MCF 10A (cell line): ENCODE measurements at regions not wholly inside any gene's neighbourhood (a gene's known extent, or its start where the extent isn't known, plus 50 kb on each side); places are given as distances from the start of the nearest gene placed in this dataset.

Source experiments
- BruUV-seq: library from RNA; stranded (reverse); fragments of 400-500 nt; replicated peaks from 2 replicates; lab custom pipeline; 2021; lab: Mats Ljungman, UMichigan
- CTCF ChIA-PET: fragments of 300-600 bp; sonication (Branson Sonifier 250); formaldehyde crosslinking; extraction: SDS; loops from one replicate; lab custom pipeline; 2021; ENCODE audit warnings: antibody characterized with exemption, inconsistent platforms; lab: Yijun Ruan, JAX
- POLR2A ChIA-PET: fragments of 300-600, 350-650 bp; sonication (Branson Sonifier 250); formaldehyde crosslinking; extraction: SDS; loops from one replicate; lab custom pipeline; 2020; ENCODE audit warnings: antibody characterized with exemption, inconsistent platforms; lab: Yijun Ruan, JAX
- DNase-seq: peaks from one replicate; pipeline ENCODE4 v3.0.0-alpha.2; 2018; ENCODE audit not compliant: unreplicated experiment
- H3K27ac Mint-ChIP-seq: one replicate; pipeline ENCODE4 v1.8.0; 2022; ENCODE audit warnings: mild to moderate bottlenecking, low read depth, mixed read lengths; ENCODE audit not compliant: unreplicated experiment
- H3K27me3 Mint-ChIP-seq: one replicate; pipeline ENCODE4 v1.8.0; 2022; ENCODE audit warnings: mixed read lengths; ENCODE audit not compliant: insufficient read depth, unreplicated experiment
- H3K36me3 Mint-ChIP-seq: one replicate; pipeline ENCODE4 v1.8.0; 2022; ENCODE audit warnings: mild to moderate bottlenecking, moderate library complexity, mixed read lengths; ENCODE audit not compliant: insufficient read depth, unreplicated experiment
- H3K4me1 Mint-ChIP-seq: one replicate; pipeline ENCODE4 v1.8.0; 2022; ENCODE audit warnings: mixed read lengths; ENCODE audit not compliant: insufficient read depth, unreplicated experiment
- H3K4me3 Mint-ChIP-seq: one replicate; pipeline ENCODE4 v1.8.0; 2022; ENCODE audit warnings: mild to moderate bottlenecking, moderate library complexity, mixed read lengths; ENCODE audit not compliant: unreplicated experiment
- H3K9me3 Mint-ChIP-seq: one replicate; pipeline ENCODE4 v1.8.0; 2022; ENCODE audit warnings: mixed read lengths; ENCODE audit not compliant: unreplicated experiment
- intact Hi-C: fragments of 100-400 bp; cut with micrococcal nuclease; formaldehyde crosslinking; loops from 2 replicates; pipeline ENCODE4 v1.14.1; 2022
- TF ChIP-seq, protein P1 (sequence below): fragments of 200-600 bp; IDR thresholded peaks from one replicate; pipeline ENCODE4 v1.8.0; 2022; ENCODE audit warnings: antibody characterized with exemption, mild to moderate bottlenecking; ENCODE audit not compliant: unreplicated experiment

DNA sequence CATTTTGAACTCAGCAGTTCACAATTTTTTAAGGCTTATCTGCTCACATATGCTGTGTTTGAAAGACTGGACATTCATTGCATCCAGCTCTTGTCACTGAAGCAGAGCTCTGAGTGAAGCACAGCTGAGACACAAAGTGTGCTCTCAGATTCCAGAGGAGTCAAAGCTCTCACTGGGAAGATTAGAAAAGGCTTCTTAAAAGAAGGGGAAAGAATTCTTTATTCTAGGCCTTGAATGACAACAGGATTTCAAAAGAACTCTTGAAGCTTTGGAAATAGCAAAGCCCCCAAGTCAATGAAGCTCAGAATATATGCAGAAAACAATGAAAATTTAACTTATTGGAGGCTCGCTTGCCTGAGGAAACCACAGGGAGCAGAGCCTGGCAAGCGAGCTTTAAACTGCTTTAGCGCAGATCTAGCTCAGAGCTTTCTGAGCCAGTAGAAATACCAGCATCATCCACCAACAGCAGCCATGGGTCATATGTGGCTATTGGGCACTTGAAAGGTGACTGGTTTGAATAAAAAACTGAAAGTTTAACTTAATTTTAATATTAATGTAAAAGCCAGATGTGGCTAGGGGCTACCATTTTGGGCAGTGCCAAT lies 369.7 kb downstream of the OSR1 start:
- intact Hi-C loops, result loop anchor here (10.0 kb wide), 1 partner anchor 464 kb away; no protein-coding TSS in a partner anchor
- Mint-ChIP-seq H3K27me3 (no peaks in the 10 kb centered on the region), H3K9me3 (no peaks in the 10 kb centered on the region), H3K4me3 (no peak overlapping the region), H3K36me3 (no peaks in the 10 kb centered on the region), H3K4me1 (peaks cover 17% of the 10 kb centered on the region), H3K27ac (no peak overlapping the region)
- BruUV-seq, result no TSS peak
- no peak for DNase-seq
- TF ChIP-seq, protein P1, sequence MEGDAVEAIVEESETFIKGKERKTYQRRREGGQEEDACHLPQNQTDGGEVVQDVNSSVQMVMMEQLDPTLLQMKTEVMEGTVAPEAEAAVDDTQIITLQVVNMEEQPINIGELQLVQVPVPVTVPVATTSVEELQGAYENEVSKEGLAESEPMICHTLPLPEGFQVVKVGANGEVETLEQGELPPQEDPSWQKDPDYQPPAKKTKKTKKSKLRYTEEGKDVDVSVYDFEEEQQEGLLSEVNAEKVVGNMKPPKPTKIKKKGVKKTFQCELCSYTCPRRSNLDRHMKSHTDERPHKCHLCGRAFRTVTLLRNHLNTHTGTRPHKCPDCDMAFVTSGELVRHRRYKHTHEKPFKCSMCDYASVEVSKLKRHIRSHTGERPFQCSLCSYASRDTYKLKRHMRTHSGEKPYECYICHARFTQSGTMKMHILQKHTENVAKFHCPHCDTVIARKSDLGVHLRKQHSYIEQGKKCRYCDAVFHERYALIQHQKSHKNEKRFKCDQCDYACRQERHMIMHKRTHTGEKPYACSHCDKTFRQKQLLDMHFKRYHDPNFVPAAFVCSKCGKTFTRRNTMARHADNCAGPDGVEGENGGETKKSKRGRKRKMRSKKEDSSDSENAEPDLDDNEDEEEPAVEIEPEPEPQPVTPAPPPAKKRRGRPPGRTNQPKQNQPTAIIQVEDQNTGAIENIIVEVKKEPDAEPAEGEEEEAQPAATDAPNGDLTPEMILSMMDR, result no peak
- ChIA-PET POLR2A (interaction anchor here (0.6 to 3.1 kb wide), 7 partner anchors 26 to 359 kb away, joined by 3 to 12 read pairs (median 3); no protein-coding TSS in a partner anchor), CTCF (interaction anchor here (0.5 to 2.9 kb wide), 10 partner anchors 8 to 681 kb away, joined by 3 to 12 read pairs (median 4); no protein-coding TSS in a partner anchor)

DNA sequence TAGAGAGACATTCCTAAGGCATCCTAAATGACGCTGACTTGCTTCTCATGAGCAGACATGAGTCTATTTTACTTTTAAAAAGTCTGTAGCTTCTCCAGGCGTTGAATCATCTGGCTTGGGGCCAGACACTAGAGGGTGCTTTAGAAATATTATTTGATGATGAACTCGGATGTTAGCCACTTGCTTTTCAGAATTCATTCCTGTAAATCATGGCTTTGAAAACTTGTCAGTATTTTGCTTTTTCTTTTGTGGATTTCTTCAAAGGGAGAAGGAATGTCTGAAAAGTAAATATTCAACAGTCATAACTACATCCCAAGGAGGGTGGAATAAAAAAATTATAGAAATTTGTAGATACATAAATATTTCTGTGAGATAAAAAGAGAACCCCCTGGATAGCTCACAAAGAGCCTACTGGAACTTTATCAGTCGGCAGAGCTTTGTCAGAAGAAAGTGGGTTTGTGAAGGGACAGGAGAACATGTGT lies 370.8 kb downstream of the OSR1 start:
- CTCF ChIA-PET, result interaction anchor here (0.6 to 2.9 kb wide), 10 partner anchors 16 to 554 kb away, joined by 3 to 12 read pairs (median 4); partner anchors contain the start of gene OSR1
- DNase-seq, result peak; percentile 94
- Mint-ChIP-seq H3K27ac (peak overlapping the region; percentile 27), H3K9me3 (no peaks in the 10 kb centered on the region), H3K27me3 (no peaks in the 10 kb centered on the region), H3K36me3 (no peaks in the 10 kb centered on the region), H3K4me3 (no peak overlapping the region), H3K4me1 (peaks cover 17% of the 10 kb centered on the region)
- BruUV-seq, result no TSS peak
- TF ChIP-seq, protein P1, result no peak
- POLR2A ChIA-PET, result interaction anchor here (0.6 to 3.1 kb wide), 10 partner anchors 86 to 888 kb away, joined by 3 to 12 read pairs (median 4); no protein-coding TSS in a partner anchor
- intact Hi-C loops, result loop anchor here (1.0 to 10.0 kb wide), 3 partner anchors 237 to 463 kb away; no protein-coding TSS in a partner anchor

DNA sequence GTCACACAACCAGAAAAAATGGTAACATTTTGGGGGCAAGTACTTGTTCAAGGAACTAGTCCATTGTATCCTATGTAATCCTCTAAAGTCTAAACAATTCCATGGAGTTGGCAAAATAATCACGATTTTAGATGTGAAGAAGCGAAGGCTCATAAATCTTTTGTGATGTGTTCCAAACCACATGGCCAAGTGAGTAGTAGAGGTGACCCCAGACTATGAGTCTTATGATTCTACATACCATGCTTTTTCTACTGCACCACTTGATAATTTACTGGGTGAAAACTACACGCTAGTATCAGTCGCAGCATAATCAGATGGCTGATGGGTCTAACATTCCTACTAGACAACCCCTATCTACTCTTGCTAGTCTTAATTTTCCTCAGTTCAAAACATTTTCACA lies 371.4 kb downstream of the OSR1 start:
- TF ChIP-seq, protein P1, result no peak
- DNase-seq, result no peak
- Mint-ChIP-seq H3K27ac (no peak overlapping the region), H3K27me3 (no peaks in the 10 kb centered on the region), H3K4me1 (peaks cover 14% of the 10 kb centered on the region), H3K9me3 (no peaks in the 10 kb centered on the region), H3K36me3 (no peaks in the 10 kb centered on the region), H3K4me3 (no peak overlapping the region)
- intact Hi-C loops, result loop anchor here (1.0 to 10.0 kb wide), 3 partner anchors 237 to 462 kb away; no protein-coding TSS in a partner anchor
- CTCF ChIA-PET, result no interaction called here
- POLR2A ChIA-PET, result interaction anchor here (0.7 to 3.1 kb wide), 8 partner anchors 87 to 889 kb away, joined by 3 to 12 read pairs (median 4); no protein-coding TSS in a partner anchor
- no TSS peak for BruUV-seq

DNA sequence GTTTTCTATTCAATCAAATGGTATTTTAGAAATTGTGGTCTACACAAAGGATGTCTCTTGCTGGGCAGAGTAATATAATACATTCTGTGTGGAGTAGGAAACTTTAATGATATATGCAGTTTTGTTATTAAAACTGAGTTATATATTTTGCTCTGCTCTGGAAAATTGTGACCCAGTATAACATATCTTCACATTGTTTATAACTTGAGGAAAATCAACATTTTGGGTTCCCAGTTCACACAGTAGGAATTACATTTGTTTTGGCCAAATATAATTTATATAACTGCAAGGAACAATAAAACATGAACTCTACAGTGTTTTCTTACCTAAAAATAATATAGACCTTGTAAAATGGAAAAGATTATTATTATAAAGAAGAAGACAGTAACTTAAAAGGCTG lies 372.4 kb downstream of the OSR1 start:
- ChIA-PET CTCF (interaction anchor here (0.6 kb wide), 1 partner anchor 18 kb away, joined by 3 read pairs; no protein-coding TSS in a partner anchor), POLR2A (interaction anchor here (1.0 kb wide), 1 partner anchor 25 kb away, joined by 3 read pairs; no protein-coding TSS in a partner anchor)
- peaks cover 11% of the 10 kb centered on the region for H3K4me1 Mint-ChIP-seq
- no peak overlapping the region for H3K4me3 Mint-ChIP-seq
- no peak overlapping the region for H3K27ac Mint-ChIP-seq
- intact Hi-C loops, result loop anchor here (10.0 kb wide), 1 partner anchor 461 kb away; no protein-coding TSS in a partner anchor
- H3K9me3 Mint-ChIP-seq, result no peaks in the 10 kb centered on the region
- DNase-seq, result no peak
- H3K27me3 Mint-ChIP-seq, result no peaks in the 10 kb centered on the region
- no TSS peak for BruUV-seq
- H3K36me3 Mint-ChIP-seq, result no peaks in the 10 kb centered on the region
- TF ChIP-seq, protein P1, result no peak
